GM12875 (cell line): ENCODE measurements at regions not wholly inside any gene's neighbourhood (a gene's known extent, or its start where the extent isn't known, plus 50 kb on each side); places are given as distances from the start of the nearest gene placed in this dataset.
"Not testable (repeated sequence)": the region's sequence is repeated elsewhere in the genome, so short reads cannot be mapped to it uniquely, and the experiment has no call there.

Experiments
- H3K4me3 ChIP-seq: one replicate; pipeline ENCODE4 v1.5.1; 2011; ENCODE audit warnings: low read depth, low read length, control low read depth
- CTCF ChIP-seq: IDR thresholded peaks from 2 replicates; pipeline ENCODE4 v1.5.1; 2011; ENCODE audit warnings: low read depth, mild to moderate bottlenecking, control low read depth, inconsistent platforms, low read length, moderate library complexity, borderline replicate concordance; ENCODE audit not compliant: insufficient read depth

- TF ChIP-seq CTCF, result no peak
- no peak overlapping the region for H3K4me3 ChIP-seq
Measured at GRCh38 chr20:60187683-60188082, 229.5 kb downstream of the CDH26 start.

DNA sequence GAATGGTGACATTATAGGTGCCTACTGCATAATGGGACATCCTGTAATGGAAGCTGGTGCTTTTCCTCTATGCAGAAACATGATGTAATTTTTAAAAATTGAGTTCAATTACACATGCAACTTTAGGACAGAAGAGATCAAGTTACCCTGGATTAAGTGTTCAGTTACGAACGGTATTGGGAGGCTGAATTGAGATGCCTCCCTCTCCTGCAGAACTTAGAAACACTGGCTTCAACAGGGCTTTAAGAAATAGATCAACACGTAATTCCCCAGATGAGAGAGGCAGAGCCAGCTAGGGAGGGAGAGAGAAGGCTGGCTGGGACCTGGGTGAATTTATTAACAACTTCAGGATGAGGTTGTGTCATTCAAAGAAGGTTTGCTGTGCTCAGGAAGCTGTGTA lies 232.8 kb downstream of the CDH26 start:
- TF ChIP-seq CTCF, result no peak

GRCh38 chr20:60192326-60192725 lies 234.1 kb downstream of the CDH26 start:
- no peak for TF ChIP-seq CTCF
- H3K4me3 ChIP-seq, result no peak overlapping the region

More for the DNA sequence above, 232.8 kb downstream of the CDH26 start:
- no peak overlapping the region for H3K4me3 ChIP-seq

- not testable (repeated sequence) for H3K4me3 ChIP-seq
Measured at GRCh38 chr20:60199132-60199531, 240.9 kb downstream of the CDH26 start.

- no peak for TF ChIP-seq CTCF
- H3K4me3 ChIP-seq, result no peak overlapping the region
Measured at GRCh38 chr20:60199866-60200265, 241.6 kb downstream of the CDH26 start.

DNA sequence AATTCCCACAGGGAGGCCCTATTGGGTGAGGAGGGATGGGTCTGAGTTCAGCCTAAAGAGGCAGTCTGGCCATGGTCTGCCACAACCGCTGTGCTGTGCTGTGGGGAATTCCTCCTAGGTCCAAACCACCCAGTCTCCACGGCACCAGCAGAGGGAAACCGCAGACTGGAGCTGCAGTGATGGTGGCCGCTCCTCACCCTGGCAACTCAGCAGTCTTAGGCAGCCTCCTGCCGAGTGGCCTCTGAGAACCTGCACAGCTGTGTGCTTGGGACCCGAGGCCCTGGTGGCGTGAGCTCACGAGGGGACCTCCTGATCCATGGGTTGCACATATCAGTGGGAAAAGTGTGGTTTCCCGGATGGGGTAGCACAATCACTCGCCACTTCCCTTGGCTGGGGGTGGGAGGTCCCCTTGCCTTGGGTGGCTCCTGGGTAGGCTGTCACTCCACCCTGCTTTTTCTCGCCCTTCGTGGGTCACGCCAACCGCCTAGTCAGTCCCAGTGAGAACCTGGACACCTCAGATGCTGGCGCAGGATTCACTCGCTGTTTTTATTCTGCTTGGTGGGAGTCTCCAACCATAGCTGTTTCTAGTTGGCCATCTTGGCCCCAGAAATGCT lies 242.2 kb downstream of the CDH26 start:
- H3K4me3 ChIP-seq, result no peak overlapping the region
- no peak for TF ChIP-seq CTCF

- H3K4me3 ChIP-seq, result no peak overlapping the region
- no peak for TF ChIP-seq CTCF
Measured at GRCh38 chr20:60201198-60201835, 243.1 kb downstream of the CDH26 start.
